ENCODE measurements at regions not wholly inside any gene's neighbourhood (a gene's known extent, or its start where the extent isn't known, plus 50 kb on each side); places are given as distances from the start of the nearest gene placed in this dataset.

DNA sequence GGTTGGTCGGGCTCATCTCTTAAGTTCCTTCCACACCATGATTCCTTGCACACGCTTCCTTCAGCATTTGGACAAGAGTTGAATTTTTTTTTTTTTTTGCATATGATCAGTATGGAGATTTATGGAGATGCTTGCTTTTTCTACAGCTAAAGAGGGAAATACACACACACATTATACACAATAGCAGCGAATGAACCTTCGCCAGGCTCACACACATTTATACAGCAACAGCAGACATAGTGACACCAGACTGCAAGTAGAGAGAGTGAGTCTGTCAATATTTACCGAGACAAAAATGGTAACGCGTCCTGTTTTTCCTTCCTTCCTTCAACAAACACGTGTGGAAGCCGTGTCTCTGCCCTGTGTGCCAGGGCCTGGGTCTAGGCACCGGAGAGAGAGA is 897.9 kb downstream of the BCL11B start:
- H3K4me3 ChIP-seq (ENCODE audit: low read length in 3 of 3): no peak overlapping the region
- peaks cover 0 to 3% (median 3%) of the 10 kb centered on the region in 3 donors for H3K27me3 ChIP-seq (ENCODE audit: control insufficient read depth in 3 of 3, insufficient read depth in 3 of 3, low read length in 3 of 3)
- no peaks in the 10 kb centered on the region for H3K9me3 ChIP-seq (ENCODE audit: control insufficient read depth in 3 of 3, low read length in 3 of 3)
- no peaks in the 10 kb centered on the region for H3K36me3 ChIP-seq (ENCODE audit: control insufficient read depth in 3 of 3, insufficient read depth in 3 of 3, low read length in 3 of 3)
- H3K4me1 ChIP-seq (ENCODE audit: control insufficient read depth in 3 of 3, insufficient read depth in 3 of 3, low read length in 3 of 3): no peaks in the 10 kb centered on the region
- H3K9ac ChIP-seq (ENCODE audit: low read depth in 1 of 3, low read length in 3 of 3): no peak overlapping the region
- no peak overlapping the region for H3K27ac ChIP-seq (ENCODE audit: low read depth, low read length)

- H3K4me3 ChIP-seq (ENCODE audit: low read length in 3 of 3): no peak overlapping the region
- peaks cover 0 to under 1% (median 0%) of the 10 kb centered on the region in 3 donors for H3K27me3 ChIP-seq (ENCODE audit: control insufficient read depth in 3 of 3, insufficient read depth in 3 of 3, low read length in 3 of 3)
- no peak overlapping the region for H3K27ac ChIP-seq (ENCODE audit: low read depth, low read length)
- no peaks in the 10 kb centered on the region for H3K9me3 ChIP-seq (ENCODE audit: control insufficient read depth in 3 of 3, low read length in 3 of 3)
- no peak overlapping the region for H3K9ac ChIP-seq (ENCODE audit: low read depth in 1 of 3, low read length in 3 of 3)
- H3K36me3 ChIP-seq (ENCODE audit: control insufficient read depth in 3 of 3, insufficient read depth in 3 of 3, low read length in 3 of 3): no peaks in the 10 kb centered on the region
- H3K4me1 ChIP-seq (ENCODE audit: control insufficient read depth in 3 of 3, insufficient read depth in 3 of 3, low read length in 3 of 3): no peaks in the 10 kb centered on the region
These were observed 896.4 kb downstream of the BCL11B start for GRCh38 chr14:98375566-98375965.

- H3K9me3 ChIP-seq (ENCODE audit: control insufficient read depth in 3 of 3, low read length in 3 of 3): no peaks in the 10 kb centered on the region
- no peaks in the 10 kb centered on the region for H3K36me3 ChIP-seq (ENCODE audit: control insufficient read depth in 3 of 3, insufficient read depth in 3 of 3, low read length in 3 of 3)
- H3K27me3 ChIP-seq (ENCODE audit: control insufficient read depth in 3 of 3, insufficient read depth in 3 of 3, low read length in 3 of 3): peaks cover 0 to 8% (median 0%) of the 10 kb centered on the region in 3 donors
- H3K4me3 ChIP-seq (ENCODE audit: low read length in 3 of 3): no peak overlapping the region
- H3K9ac ChIP-seq (ENCODE audit: low read depth in 1 of 3, low read length in 3 of 3): no peak overlapping the region
- H3K4me1 ChIP-seq (ENCODE audit: control insufficient read depth in 3 of 3, insufficient read depth in 3 of 3, low read length in 3 of 3): no peaks in the 10 kb centered on the region
- H3K27ac ChIP-seq (ENCODE audit: low read depth, low read length): no peak overlapping the region
These were observed 892.2 kb downstream of the BCL11B start for GRCh38 chr14:98379830-98380229.

DNA sequence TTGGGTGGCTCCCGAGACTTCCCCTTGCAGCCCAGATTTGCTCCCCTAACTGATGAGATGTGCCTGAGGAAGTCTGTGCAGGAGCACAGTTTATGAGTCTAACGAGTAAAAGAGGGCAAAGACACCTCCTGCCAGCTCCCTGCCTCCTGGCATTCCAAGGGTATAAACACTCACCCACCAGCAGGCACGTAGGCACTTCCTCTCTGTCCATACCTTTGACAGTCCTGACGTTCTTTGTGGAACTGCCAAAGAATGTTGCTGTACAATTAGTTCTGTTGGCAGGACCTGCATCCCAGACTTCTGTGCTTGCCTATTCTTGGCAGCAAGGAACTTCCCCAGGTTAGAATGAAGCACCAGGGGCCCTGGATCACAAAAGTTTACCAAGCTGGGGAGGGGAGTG is 889.3 kb downstream of the BCL11B start:
- Histone ChIP-seq H3K4me3 (ENCODE audit: low read length in 3 of 3) (no peak overlapping the region), H3K36me3 (ENCODE audit: control insufficient read depth in 3 of 3, insufficient read depth in 3 of 3, low read length in 3 of 3) (no peaks in the 10 kb centered on the region), H3K27me3 (ENCODE audit: control insufficient read depth in 3 of 3, insufficient read depth in 3 of 3, low read length in 3 of 3) (peaks cover 0 to 8% (median 0%) of the 10 kb centered on the region in 3 donors), H3K9ac (ENCODE audit: low read depth in 1 of 3, low read length in 3 of 3) (no peak overlapping the region), H3K27ac (ENCODE audit: low read depth, low read length) (no peak overlapping the region), H3K4me1 (ENCODE audit: control insufficient read depth in 3 of 3, insufficient read depth in 3 of 3, low read length in 3 of 3) (no peaks in the 10 kb centered on the region), H3K9me3 (ENCODE audit: control insufficient read depth in 3 of 3, low read length in 3 of 3) (no peaks in the 10 kb centered on the region)

DNA sequence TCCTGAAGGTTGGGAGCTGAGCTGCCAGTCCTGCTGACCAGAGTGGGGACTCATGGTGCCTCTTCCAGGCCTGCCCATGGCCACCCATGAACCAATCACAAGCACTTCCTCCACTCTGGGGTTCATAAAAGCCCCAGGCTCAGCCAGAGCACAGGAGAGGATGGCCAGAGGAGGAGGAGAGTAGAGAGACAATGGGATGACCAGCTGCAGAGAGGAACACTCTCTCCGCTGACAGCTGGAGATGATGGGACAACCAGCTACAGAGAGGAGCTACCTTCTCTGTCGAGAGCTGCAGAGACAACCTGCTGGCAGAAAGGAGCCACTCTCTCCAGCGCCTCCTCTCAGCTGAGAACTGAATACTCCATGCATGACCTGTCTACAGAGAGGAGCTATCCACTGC is 886.1 kb downstream of the BCL11B start:
- Histone ChIP-seq H3K4me3 (ENCODE audit: low read length in 3 of 3) (no peak overlapping the region), H3K9me3 (ENCODE audit: control insufficient read depth in 3 of 3, low read length in 3 of 3) (no peaks in the 10 kb centered on the region), H3K9ac (ENCODE audit: low read depth in 1 of 3, low read length in 3 of 3) (no peak overlapping the region), H3K36me3 (ENCODE audit: control insufficient read depth in 3 of 3, insufficient read depth in 3 of 3, low read length in 3 of 3) (no peaks in the 10 kb centered on the region), H3K27ac (ENCODE audit: low read depth, low read length) (no peak overlapping the region), H3K4me1 (ENCODE audit: control insufficient read depth in 3 of 3, insufficient read depth in 3 of 3, low read length in 3 of 3) (no peaks in the 10 kb centered on the region), H3K27me3 (ENCODE audit: control insufficient read depth in 3 of 3, insufficient read depth in 3 of 3, low read length in 3 of 3) (peaks cover 0 to 5% (median 0%) of the 10 kb centered on the region in 3 donors)

GRCh38 chr14:98391061-98391460 is 880.9 kb downstream of the BCL11B start:
- Histone ChIP-seq H3K4me3 (ENCODE audit: low read length in 3 of 3) (no peak overlapping the region), H3K4me1 (ENCODE audit: control insufficient read depth in 3 of 3, insufficient read depth in 3 of 3, low read length in 3 of 3) (no peaks in the 10 kb centered on the region), H3K27ac (ENCODE audit: low read depth, low read length) (no peak overlapping the region), H3K9me3 (ENCODE audit: control insufficient read depth in 3 of 3, low read length in 3 of 3) (no peaks in the 10 kb centered on the region), H3K36me3 (ENCODE audit: control insufficient read depth in 3 of 3, insufficient read depth in 3 of 3, low read length in 3 of 3) (no peaks in the 10 kb centered on the region), H3K9ac (ENCODE audit: low read depth in 1 of 3, low read length in 3 of 3) (no peak overlapping the region), H3K27me3 (ENCODE audit: control insufficient read depth in 3 of 3, insufficient read depth in 3 of 3, low read length in 3 of 3) (no peaks in the 10 kb centered on the region)

DNA sequence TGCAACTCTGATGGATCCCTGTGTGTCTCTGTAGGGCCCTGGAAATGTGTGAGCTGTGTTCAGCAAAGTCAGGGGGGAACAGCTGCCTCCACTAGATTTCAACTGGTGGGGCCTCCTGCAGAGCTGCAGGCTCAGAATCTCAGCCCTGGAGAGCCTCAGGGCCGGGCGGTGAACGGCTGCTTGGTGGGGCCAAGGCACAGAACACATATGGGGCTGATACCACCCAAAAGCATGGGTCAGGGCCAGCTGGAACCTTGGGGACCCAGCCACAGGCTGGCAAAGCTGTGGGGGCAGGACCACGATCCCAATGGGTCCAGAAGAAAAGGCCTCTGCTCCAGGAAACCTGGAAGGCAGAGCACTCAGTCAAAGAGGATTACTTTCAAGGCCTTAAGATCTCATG is 878.5 kb downstream of the BCL11B start:
- Histone ChIP-seq H3K27ac (ENCODE audit: low read depth, low read length) (no peak overlapping the region), H3K36me3 (ENCODE audit: control insufficient read depth in 3 of 3, insufficient read depth in 3 of 3, low read length in 3 of 3) (no peaks in the 10 kb centered on the region), H3K4me1 (ENCODE audit: control insufficient read depth in 3 of 3, insufficient read depth in 3 of 3, low read length in 3 of 3) (no peaks in the 10 kb centered on the region), H3K9me3 (ENCODE audit: control insufficient read depth in 3 of 3, low read length in 3 of 3) (no peaks in the 10 kb centered on the region), H3K9ac (ENCODE audit: low read depth in 1 of 3, low read length in 3 of 3) (no peak overlapping the region), H3K4me3 (ENCODE audit: low read length in 3 of 3) (no peak overlapping the region), H3K27me3 (ENCODE audit: control insufficient read depth in 3 of 3, insufficient read depth in 3 of 3, low read length in 3 of 3) (no peaks in the 10 kb centered on the region)

DNA sequence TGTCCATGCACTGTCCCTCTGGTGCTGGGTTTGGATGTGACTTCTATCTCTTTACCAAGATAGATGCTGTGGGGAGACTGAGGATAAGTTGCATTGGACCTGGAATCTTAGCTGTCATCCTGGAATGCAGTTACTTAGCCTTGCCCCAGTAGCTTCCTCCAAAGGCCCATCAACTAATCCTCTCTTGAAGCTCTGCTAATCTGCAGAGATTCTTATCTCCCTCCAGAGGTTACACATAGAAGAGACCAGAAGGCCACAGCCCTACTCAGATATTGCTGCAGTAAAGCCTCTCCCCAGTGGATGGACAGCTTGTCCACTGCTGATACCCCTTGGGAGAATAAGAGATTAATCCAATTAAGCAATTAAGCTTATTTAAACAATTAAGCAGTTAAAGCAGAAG is 867.2 kb downstream of the BCL11B start:
- H3K36me3 ChIP-seq (ENCODE audit: control insufficient read depth in 3 of 3, insufficient read depth in 3 of 3, low read length in 3 of 3): no peaks in the 10 kb centered on the region
- H3K9me3 ChIP-seq (ENCODE audit: control insufficient read depth in 3 of 3, low read length in 3 of 3): no peaks in the 10 kb centered on the region
- H3K4me1 ChIP-seq (ENCODE audit: control insufficient read depth in 3 of 3, insufficient read depth in 3 of 3, low read length in 3 of 3): no peaks in the 10 kb centered on the region
- no peaks in the 10 kb centered on the region for H3K27me3 ChIP-seq (ENCODE audit: control insufficient read depth in 3 of 3, insufficient read depth in 3 of 3, low read length in 3 of 3)
- no peak overlapping the region for H3K9ac ChIP-seq (ENCODE audit: low read depth in 1 of 3, low read length in 3 of 3)
- H3K4me3 ChIP-seq (ENCODE audit: low read length in 3 of 3): no peak overlapping the region
- no peak overlapping the region for H3K27ac ChIP-seq (ENCODE audit: low read depth, low read length)

DNA sequence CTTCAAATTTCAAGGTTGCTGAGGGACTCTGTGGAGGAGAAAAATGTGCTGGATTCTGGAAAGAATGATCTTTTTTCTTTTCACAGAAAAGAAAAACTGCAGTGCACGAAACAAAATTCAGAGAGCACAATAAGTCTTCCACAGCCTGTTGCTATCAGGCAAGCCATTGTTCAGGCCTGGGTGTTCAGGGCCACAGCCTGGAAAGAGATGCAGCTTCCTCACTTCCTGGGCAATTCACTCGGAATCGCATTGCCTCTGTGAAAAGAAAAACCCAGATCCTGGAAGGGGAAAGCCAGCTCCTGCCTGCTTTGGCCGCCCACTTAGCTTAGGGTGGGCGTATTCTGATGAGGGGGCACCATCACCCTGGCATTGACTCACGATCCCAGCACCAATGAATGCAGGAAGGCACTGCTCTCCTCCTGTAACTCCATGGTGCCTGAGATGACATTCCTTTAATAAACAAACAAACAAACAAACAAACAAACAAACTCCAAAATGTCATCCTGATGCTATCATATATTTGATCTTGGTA is 863.9 kb downstream of the BCL11B start:
- H3K4me1 ChIP-seq (ENCODE audit: control insufficient read depth in 3 of 3, insufficient read depth in 3 of 3, low read length in 3 of 3): no peaks in the 10 kb centered on the region
- H3K36me3 ChIP-seq (ENCODE audit: control insufficient read depth in 3 of 3, insufficient read depth in 3 of 3, low read length in 3 of 3): no peaks in the 10 kb centered on the region
- no peaks in the 10 kb centered on the region for H3K9me3 ChIP-seq (ENCODE audit: control insufficient read depth in 3 of 3, low read length in 3 of 3)
- H3K27ac ChIP-seq (ENCODE audit: low read depth, low read length): no peak overlapping the region
- H3K27me3 ChIP-seq (ENCODE audit: control insufficient read depth in 3 of 3, insufficient read depth in 3 of 3, low read length in 3 of 3): no peaks in the 10 kb centered on the region
- no peak overlapping the region for H3K4me3 ChIP-seq (ENCODE audit: low read length in 3 of 3)
- H3K9ac ChIP-seq (ENCODE audit: low read depth in 1 of 3, low read length in 3 of 3): no peak overlapping the region

DNA sequence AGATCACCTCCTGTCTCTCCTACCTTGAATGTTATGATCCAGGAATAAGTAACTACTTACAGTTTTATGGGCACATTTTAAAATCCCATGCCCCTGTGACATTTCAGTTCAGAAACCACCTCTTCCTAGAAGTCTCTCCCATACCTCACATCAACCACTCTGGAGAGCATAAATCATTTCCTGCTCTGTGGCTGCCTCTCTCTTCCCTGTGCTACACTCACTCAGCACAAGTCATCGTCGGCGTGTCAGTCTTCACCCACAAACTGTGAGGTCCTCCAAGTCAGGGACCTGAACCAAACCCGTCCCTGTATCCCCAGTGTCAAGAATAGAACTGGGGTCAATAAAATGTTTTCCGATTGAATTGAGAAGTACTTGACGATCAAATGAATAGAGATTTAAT is 863.3 kb downstream of the BCL11B start:
- H3K27me3 ChIP-seq (ENCODE audit: control insufficient read depth in 3 of 3, insufficient read depth in 3 of 3, low read length in 3 of 3): no peaks in the 10 kb centered on the region
- no peaks in the 10 kb centered on the region for H3K36me3 ChIP-seq (ENCODE audit: control insufficient read depth in 3 of 3, insufficient read depth in 3 of 3, low read length in 3 of 3)
- no peak overlapping the region for H3K4me3 ChIP-seq (ENCODE audit: low read length in 3 of 3)
- no peak overlapping the region for H3K27ac ChIP-seq (ENCODE audit: low read depth, low read length)
- H3K9ac ChIP-seq (ENCODE audit: low read depth in 1 of 3, low read length in 3 of 3): no peak overlapping the region
- no peaks in the 10 kb centered on the region for H3K9me3 ChIP-seq (ENCODE audit: control insufficient read depth in 3 of 3, low read length in 3 of 3)
- no peaks in the 10 kb centered on the region for H3K4me1 ChIP-seq (ENCODE audit: control insufficient read depth in 3 of 3, insufficient read depth in 3 of 3, low read length in 3 of 3)

- no peak overlapping the region for H3K9ac ChIP-seq (ENCODE audit: low read depth in 1 of 3, low read length in 3 of 3)
- no peaks in the 10 kb centered on the region for H3K27me3 ChIP-seq (ENCODE audit: control insufficient read depth in 3 of 3, insufficient read depth in 3 of 3, low read length in 3 of 3)
- no peak overlapping the region for H3K4me3 ChIP-seq (ENCODE audit: low read length in 3 of 3)
- no peak overlapping the region for H3K27ac ChIP-seq (ENCODE audit: low read depth, low read length)
- no peaks in the 10 kb centered on the region for H3K4me1 ChIP-seq (ENCODE audit: control insufficient read depth in 3 of 3, insufficient read depth in 3 of 3, low read length in 3 of 3)
- no peaks in the 10 kb centered on the region for H3K9me3 ChIP-seq (ENCODE audit: control insufficient read depth in 3 of 3, low read length in 3 of 3)
- no peaks in the 10 kb centered on the region for H3K36me3 ChIP-seq (ENCODE audit: control insufficient read depth in 3 of 3, insufficient read depth in 3 of 3, low read length in 3 of 3)
These were observed 860.8 kb downstream of the BCL11B start for GRCh38 chr14:98411154-98411553.

Data from skeletal muscle tissue (tissue), 3 donors.